Esophagus muscularis mucosa (tissue), 4 donors: ENCODE measurements at regions not wholly inside any gene's neighbourhood (a gene's known extent, or its start where the extent isn't known, plus 50 kb on each side); places are given as distances from the start of the nearest gene placed in this dataset.

Experiments
- DNase-seq: peaks from one replicate; pipeline ENCODE4 v3.0.0-alpha.2; 2017; ENCODE audit errors: extremely low spot score
- H3K27ac ChIP-seq, 4 donors: fragments of 200-600 bp; sonication (generic); replicated peaks in 1 of 4; 1 replicate in 3 of 4; 2 replicates in 1 of 4; pipeline ENCODE4 v1.5.1; 2016 to 2019; ENCODE audit warnings: mild to moderate bottlenecking in 1 of 4
- H3K27me3 ChIP-seq, 4 donors: fragments of 200-600 bp; sonication (generic); one replicate each; pipeline versions ENCODE4 v1.5.1 to v1.6.0; 2016 to 2019
- H3K36me3 ChIP-seq, 4 donors: fragments of 200-600 bp; sonication (generic); one replicate each; pipeline ENCODE4 v1.5.1; 2016 to 2019
- H3K4me1 ChIP-seq, 4 donors: fragments of 200-600 bp; sonication (generic); one replicate each; pipeline ENCODE4 v1.5.1; 2016 to 2019
- H3K4me3 ChIP-seq, 4 donors: fragments of 200-600 bp; sonication (generic); 1 replicate in 2 of 4; 2 replicates in 2 of 4; pipeline ENCODE4 v1.5.1; 2016 to 2019; ENCODE audit warnings: mild to moderate bottlenecking in 4 of 4, moderate library complexity in 1 of 4
- H3K9me3 ChIP-seq, 4 donors: fragments of 200-600 bp; sonication (generic); 1 replicate in 3 of 4; 2 replicates in 1 of 4; pipeline ENCODE4 v1.5.1; 2016 to 2019
- CTCF ChIP-seq, 3 experiments: fragments of 200-600 bp in 2 of 3; fragments of 450-650 bp in 1 of 3; sonication (generic) in 2 of 3; IDR thresholded peaks; one replicate each; pipeline ENCODE4 v1.5.1; 2017 to 2019; ENCODE audit warnings: antibody characterized with exemption in 3 of 3, mild to moderate bottlenecking in 2 of 3, moderate library complexity in 1 of 3
- EP300 ChIP-seq: sonication (generic); formaldehyde crosslinking; IDR thresholded peaks from one replicate; pipeline ENCODE4 v1.6.1; 2017; ENCODE audit warnings: antibody characterized with exemption
- POLR2A ChIP-seq: fragments of 450-650 bp; IDR thresholded peaks from one replicate; pipeline ENCODE4 v1.6.1; 2017; ENCODE audit warnings: antibody characterized with exemption, moderate library complexity, mild to moderate bottlenecking, low read depth
- POLR2AphosphoS5 ChIP-seq, 2 donors: sonication (generic); formaldehyde crosslinking; IDR thresholded peaks; one replicate each; pipeline ENCODE4 v1.6.1; 2017; ENCODE audit warnings: antibody characterized with exemption in 2 of 2
- WGBS: methylation state at CpG from one replicate; pipeline ENCODE4 v1.1.5; 2018; 5-methylcytosine and 5-hydroxymethylcytosine counted together
- intact Hi-C: fragments of 100-400 bp; cut with DNase I; formaldehyde crosslinking; loops from one replicate; pipeline ENCODE4 v1.15.1; 2023

- 74% methylated on average over 5 of the region's 6 CpGs for WGBS
- DNase-seq = no peak
- no peak for TF ChIP-seq POLR2AphosphoS5 (IDR thresholded peaks at IDR 0.05)
- no peak for TF ChIP-seq CTCF (IDR thresholded peaks at IDR 0.05)
- TF ChIP-seq POLR2A = no peak
- no peak for TF ChIP-seq EP300
- H3K27ac ChIP-seq = peak overlapping the region in 1 of 4 donors; percentile 37
- no peaks in the 10 kb centered on the region for H3K27me3 ChIP-seq
- H3K4me1 ChIP-seq = peaks cover 4 to 10% (median 8%) of the 10 kb centered on the region in 4 donors
- intact Hi-C loops = no loop called here
- no peaks in the 10 kb centered on the region for H3K9me3 ChIP-seq
- no peak overlapping the region for H3K4me3 ChIP-seq
- H3K36me3 ChIP-seq = no peaks in the 10 kb centered on the region
These were observed 78.5 kb upstream of the NCAM1 start for GRCh38 chr11:112882494-112883381.

- H3K27ac ChIP-seq = no peak overlapping the region
- 77% methylated on average over 5 of the region's 5 CpGs for WGBS
- intact Hi-C loops = no loop called here
These were observed 77.0 kb upstream of the NCAM1 start for GRCh38 chr11:112884012-112884767.

GRCh38 chr11:112885744-112886433, 75.3 kb upstream of the NCAM1 start:
- WGBS = 92% methylated on average over 7 of the region's 7 CpGs
- Histone ChIP-seq H3K36me3 (no peaks in the 10 kb centered on the region), H3K4me1 (peaks cover 4 to 10% (median 8%) of the 10 kb centered on the region in 4 donors), H3K9me3 (no peaks in the 10 kb centered on the region), H3K27me3 (no peaks in the 10 kb centered on the region), H3K4me3 (no peak overlapping the region), H3K27ac (no peak overlapping the region)
- intact Hi-C loops = no loop called here
- no peak for TF ChIP-seq POLR2A
- TF ChIP-seq POLR2AphosphoS5 (IDR thresholded peaks at IDR 0.05) = no peak
- no peak for TF ChIP-seq EP300
- no peak for TF ChIP-seq CTCF (IDR thresholded peaks at IDR 0.05)
- no peak for DNase-seq

More at GRCh38 chr11:112884012-112884767, 77.0 kb upstream of the NCAM1 start:
- no peaks in the 10 kb centered on the region for H3K36me3 ChIP-seq
- no peak overlapping the region for H3K4me3 ChIP-seq
- H3K9me3 ChIP-seq = no peaks in the 10 kb centered on the region
- peaks cover 4 to 10% (median 8%) of the 10 kb centered on the region in 4 donors for H3K4me1 ChIP-seq
- no peak for DNase-seq
- no peak for TF ChIP-seq EP300
- no peak for TF ChIP-seq POLR2AphosphoS5 (IDR thresholded peaks at IDR 0.05)
- TF ChIP-seq CTCF (IDR thresholded peaks at IDR 0.05) = no peak
- TF ChIP-seq POLR2A = no peak
- H3K27me3 ChIP-seq = no peaks in the 10 kb centered on the region

- H3K9me3 ChIP-seq = no peaks in the 10 kb centered on the region
- WGBS = 87% methylated on average over 7 of the region's 7 CpGs
These were observed 74.5 kb upstream of the NCAM1 start for GRCh38 chr11:112886434-112887370.

More at GRCh38 chr11:112886434-112887370, 74.5 kb upstream of the NCAM1 start:
- no peak overlapping the region for H3K4me3 ChIP-seq
- TF ChIP-seq POLR2A = no peak
- no peak for TF ChIP-seq CTCF (IDR thresholded peaks at IDR 0.05)
- TF ChIP-seq EP300 = no peak
- no peak for TF ChIP-seq POLR2AphosphoS5 (IDR thresholded peaks at IDR 0.05)
- H3K27me3 ChIP-seq = no peaks in the 10 kb centered on the region
- no peaks in the 10 kb centered on the region for H3K36me3 ChIP-seq
- peaks cover 4 to 9% (median 6%) of the 10 kb centered on the region in 4 donors for H3K4me1 ChIP-seq
- intact Hi-C loops = no loop called here
- no peak for DNase-seq
- no peak overlapping the region for H3K27ac ChIP-seq
